ENCODE measurements at regions not wholly inside any gene's neighbourhood (a gene's known extent, or its start where the extent isn't known, plus 50 kb on each side); places are given as distances from the start of the nearest gene placed in this dataset.
A peak's percentile ranks its signal among the peaks of the same experiment; 100 is the strongest.

DNA sequence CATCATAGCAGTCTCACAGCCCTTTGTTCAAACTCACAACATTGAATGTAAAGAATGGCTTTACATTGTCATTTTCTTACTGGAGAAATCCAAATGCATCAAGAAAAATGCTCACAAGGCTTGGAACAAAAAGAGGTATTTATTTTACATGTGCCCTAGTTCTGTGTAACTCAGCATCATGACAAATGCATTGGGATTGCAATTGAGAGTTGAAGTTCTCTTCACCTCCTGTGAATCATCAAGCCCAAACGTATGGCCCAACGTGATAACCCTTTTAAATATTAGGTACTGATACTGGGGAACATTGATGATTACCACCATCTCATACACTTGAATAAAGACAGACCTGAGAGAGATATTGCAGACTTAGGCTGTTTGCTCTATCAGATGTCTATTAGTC lies 61.6 kb downstream of the GASK1B start:
- H3K9ac ChIP-seq (ENCODE audit: insufficient read depth in 1 of 2, low read length in 2 of 2), result no peak overlapping the region
- H3K36me3 ChIP-seq (ENCODE audit: control insufficient read depth in 4 of 4, insufficient read depth in 4 of 4, low read length in 4 of 4), result no peaks in the 10 kb centered on the region
- no peaks in the 10 kb centered on the region for H3K4me1 ChIP-seq (ENCODE audit: control insufficient read depth in 5 of 5, insufficient read depth in 5 of 5, low read length in 5 of 5)
- no peak for ATAC-seq (ENCODE audit: insufficient read depth, low FRiP score)
- no peak for TF ChIP-seq CTCF (IDR thresholded peaks at IDR 0.05; ENCODE audit: control extremely low read depth, extremely low read depth)
- H3K9me3 ChIP-seq (ENCODE audit: control insufficient read depth in 4 of 4, insufficient read depth in 3 of 4, low read length in 3 of 4), result no peaks in the 10 kb centered on the region
- WGBS, 2 donors, result 84 to 85% methylated on average over 2 of the region's 2 CpGs
- no peak overlapping the region for H3K27ac ChIP-seq (ENCODE audit: low read depth in 1 of 2, low read length in 1 of 2)
- no peak overlapping the region for H3K4me3 ChIP-seq
- DNase-seq, result no peak
- H3K27me3 ChIP-seq (ENCODE audit: control insufficient read depth in 3 of 3, insufficient read depth in 3 of 3, low read length in 2 of 3), result no peaks in the 10 kb centered on the region

GRCh38 chr4:158102904-158103303 lies 69.9 kb downstream of the GASK1B start:
- H3K4me3 ChIP-seq, result no peak overlapping the region
- no peak for ATAC-seq (ENCODE audit: insufficient read depth, low FRiP score)
- H3K27me3 ChIP-seq (ENCODE audit: control insufficient read depth in 3 of 3, insufficient read depth in 3 of 3, low read length in 2 of 3), result no peaks in the 10 kb centered on the region
- H3K36me3 ChIP-seq (ENCODE audit: control insufficient read depth in 4 of 4, insufficient read depth in 4 of 4, low read length in 4 of 4), result no peaks in the 10 kb centered on the region
- H3K9me3 ChIP-seq (ENCODE audit: control insufficient read depth in 4 of 4, insufficient read depth in 3 of 4, low read length in 3 of 4), result no peaks in the 10 kb centered on the region
- no peak overlapping the region for H3K27ac ChIP-seq (ENCODE audit: low read depth in 1 of 2, low read length in 1 of 2)
- H3K4me1 ChIP-seq (ENCODE audit: control insufficient read depth in 5 of 5, insufficient read depth in 5 of 5, low read length in 5 of 5), result no peaks in the 10 kb centered on the region
- 82 to 88% methylated on average over 4 of the region's 4 CpGs for WGBS, 2 donors
- no peak for TF ChIP-seq CTCF (IDR thresholded peaks at IDR 0.05; ENCODE audit: control extremely low read depth, extremely low read depth)
- H3K9ac ChIP-seq (ENCODE audit: insufficient read depth in 1 of 2, low read length in 2 of 2), result no peak overlapping the region
- no peak for DNase-seq

DNA sequence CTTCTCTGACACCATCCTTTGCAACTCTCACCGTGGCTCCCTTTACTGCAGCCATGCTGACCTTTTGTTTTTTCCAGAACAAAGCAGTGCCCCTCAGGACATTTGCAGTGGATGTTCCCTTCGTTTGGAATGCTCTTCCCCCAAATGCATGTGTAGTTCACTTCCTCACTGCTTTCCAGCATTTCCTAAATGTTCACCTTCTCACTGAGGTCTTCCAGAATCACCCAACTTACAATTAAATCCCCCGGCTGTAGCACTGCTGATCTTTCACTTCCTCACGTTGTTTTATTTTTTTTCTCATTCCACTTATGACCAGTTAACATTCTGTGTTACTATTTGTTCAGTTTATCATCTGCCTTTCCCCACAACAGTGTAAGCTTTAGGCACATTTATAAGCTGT lies 73.1 kb downstream of the GASK1B start:
- no peak for TF ChIP-seq CTCF (IDR thresholded peaks at IDR 0.05; ENCODE audit: control extremely low read depth, extremely low read depth)
- Histone ChIP-seq H3K9ac (ENCODE audit: insufficient read depth in 1 of 2, low read length in 2 of 2) (no peak overlapping the region), H3K4me3 (no peak overlapping the region), H3K4me1 (ENCODE audit: control insufficient read depth in 5 of 5, insufficient read depth in 5 of 5, low read length in 5 of 5) (no peaks in the 10 kb centered on the region), H3K36me3 (ENCODE audit: control insufficient read depth in 4 of 4, insufficient read depth in 4 of 4, low read length in 4 of 4) (no peaks in the 10 kb centered on the region), H3K27ac (ENCODE audit: low read depth in 1 of 2, low read length in 1 of 2) (no peak overlapping the region), H3K9me3 (ENCODE audit: control insufficient read depth in 4 of 4, insufficient read depth in 3 of 4, low read length in 3 of 4) (no peaks in the 10 kb centered on the region), H3K27me3 (ENCODE audit: control insufficient read depth in 3 of 3, insufficient read depth in 3 of 3, low read length in 2 of 3) (no peaks in the 10 kb centered on the region)
- DNase-seq (peak in 1 of 3 donors; percentile 7), ATAC-seq (ENCODE audit: insufficient read depth, low FRiP score) (no peak)
- 47 to 66% methylated on average over 4 of the region's 4 CpGs for WGBS, 2 donors

GRCh38 chr4:158098802-158099201 lies 74.0 kb downstream of the GASK1B start:
- ATAC-seq (ENCODE audit: insufficient read depth, low FRiP score) (no peak), DNase-seq (no peak)
- WGBS, 2 donors, result 93 to 100% methylated on average over 1 of the region's 1 CpG
- no peaks in the 10 kb centered on the region for H3K9me3 ChIP-seq (ENCODE audit: control insufficient read depth in 4 of 4, insufficient read depth in 3 of 4, low read length in 3 of 4)
- H3K4me3 ChIP-seq, result no peak overlapping the region
- H3K4me1 ChIP-seq (ENCODE audit: control insufficient read depth in 5 of 5, insufficient read depth in 5 of 5, low read length in 5 of 5), result peaks cover 0 to 6% (median 0%) of the 10 kb centered on the region in 5 donors
- no peak overlapping the region for H3K27ac ChIP-seq (ENCODE audit: low read depth in 1 of 2, low read length in 1 of 2)
- no peaks in the 10 kb centered on the region for H3K36me3 ChIP-seq (ENCODE audit: control insufficient read depth in 4 of 4, insufficient read depth in 4 of 4, low read length in 4 of 4)
- no peak for TF ChIP-seq CTCF (IDR thresholded peaks at IDR 0.05; ENCODE audit: control extremely low read depth, extremely low read depth)
- no peaks in the 10 kb centered on the region for H3K27me3 ChIP-seq (ENCODE audit: control insufficient read depth in 3 of 3, insufficient read depth in 3 of 3, low read length in 2 of 3)
- H3K9ac ChIP-seq (ENCODE audit: insufficient read depth in 1 of 2, low read length in 2 of 2), result no peak overlapping the region

Data from lung (tissue), 11 donors.